ENCODE measurements at regions not wholly inside any gene's neighbourhood (a gene's known extent, or its start where the extent isn't known, plus 50 kb on each side); places are given as distances from the start of the nearest gene placed in this dataset.

GRCh38 chr14:97262336-97262735 is 465.2 kb downstream of the VRK1 start:
- TF ChIP-seq CTCF (IDR thresholded peaks at IDR 0.05) (no peak), USF1 (IDR thresholded peaks at IDR 0.05; ENCODE audit: borderline replicate concordance, low read depth) (no peak), TAF1 (IDR thresholded peaks at IDR 0.05; ENCODE audit: borderline replicate concordance, low read depth, low read length) (no peak), RFX5 (IDR thresholded peaks at IDR 0.05; ENCODE audit: low read length) (no peak), NRF1 (IDR thresholded peaks at IDR 0.05; ENCODE audit: low read depth, low read length) (no peak), USF2 (IDR thresholded peaks at IDR 0.05; ENCODE audit: borderline replicate concordance, low read depth, low read length) (no peak), YY1 (IDR thresholded peaks at IDR 0.05; ENCODE audit: low read depth) (no peak), GATA2 (CRISPR knock-in tag; IDR thresholded peaks at IDR 0.05) (no peak), EP300 (IDR thresholded peaks at IDR 0.05; ENCODE audit: borderline replicate concordance in 1 of 2, low read depth in 1 of 2, low read length in 1 of 2) (no peak), FOXM1 (IDR thresholded peaks at IDR 0.05; ENCODE audit: low read depth) (no peak), EZH2phosphoT487 (IDR thresholded peaks at IDR 0.05; ENCODE audit: borderline replicate concordance, low read depth) (no peak)

Measured in SK-N-SH (cell line).